Gastroesophageal sphincter (tissue), 4 donors: ENCODE measurements at regions not wholly inside any gene's neighbourhood (a gene's known extent, or its start where the extent isn't known, plus 50 kb on each side); places are given as distances from the start of the nearest gene placed in this dataset.
"Not testable (repeated sequence)": the region's sequence is repeated elsewhere in the genome, so short reads cannot be mapped to it uniquely, and the experiment has no call there.

Source experiments
- ATAC-seq: fragments of 150-250 bp; one replicate; pipeline ENCODE4 v1.9.1; 2016; ENCODE audit warnings: mild to moderate bottlenecking, moderate library complexity
- H3K27ac ChIP-seq, 4 donors: fragments of 200-600 bp; sonication (generic) in 3 of 4; 1 replicate in 3 of 4; 2 replicates in 1 of 4; pipeline ENCODE4 v1.5.1; 2016 to 2019
- H3K27me3 ChIP-seq: fragments of 200-600 bp; sonication (generic); one replicate; pipeline ENCODE4 v1.5.1; 2019
- H3K36me3 ChIP-seq, 2 donors: fragments of 200-600 bp; sonication (generic); one replicate each; pipeline ENCODE4 v1.5.1; 2019; ENCODE audit warnings: control low read depth in 1 of 2
- H3K4me1 ChIP-seq, 3 donors: fragments of 200-600 bp; sonication (generic); 1 replicate in 2 of 3; 2 replicates in 1 of 3; pipeline ENCODE4 v1.5.1; 2016 to 2019; ENCODE audit warnings: control low read depth in 2 of 3
- H3K4me3 ChIP-seq, 2 donors: fragments of 200-600 bp; sonication (generic); one replicate each; pipeline ENCODE4 v1.5.1; 2019; ENCODE audit warnings: mild to moderate bottlenecking in 1 of 2, moderate library complexity in 1 of 2
- H3K9me3 ChIP-seq, 3 donors: fragments of 200-600 bp; sonication (generic); one replicate each; pipeline ENCODE4 v1.5.1; 2017 to 2019; ENCODE audit warnings: control low read depth in 2 of 3
- EP300 ChIP-seq: sonication (generic); formaldehyde crosslinking; IDR thresholded peaks from one replicate; pipeline ENCODE4 v1.6.1; 2017; ENCODE audit warnings: antibody characterized with exemption, mild to moderate bottlenecking
- POLR2A ChIP-seq, 2 donors: fragments of 450-650 bp; IDR thresholded peaks; one replicate each; pipeline ENCODE4 v1.6.1; 2017; ENCODE audit warnings: antibody characterized with exemption in 2 of 2, mild to moderate bottlenecking in 2 of 2, moderate library complexity in 1 of 2
- POLR2AphosphoS5 ChIP-seq: sonication (generic); formaldehyde crosslinking; IDR thresholded peaks from one replicate; pipeline ENCODE4 v1.6.1; 2017; ENCODE audit warnings: antibody characterized with exemption
- WGBS, 2 donors: methylation state at CpG; one replicate each; pipeline ENCODE4 v1.1.5; 2018; ENCODE audit warnings: low coverage in 1 of 2; 5-methylcytosine and 5-hydroxymethylcytosine counted together
- TF ChIP-seq, protein P1 (sequence below), 4 experiments: fragments of 200-600 bp in 2 of 4; fragments of 450-650 bp in 2 of 4; sonication (generic) in 1 of 4; IDR thresholded peaks; one replicate each; pipeline ENCODE4 v1.5.1; 2017 to 2019; ENCODE audit warnings: antibody characterized with exemption in 4 of 4, mild to moderate bottlenecking in 2 of 4, moderate library complexity in 2 of 4

DNA sequence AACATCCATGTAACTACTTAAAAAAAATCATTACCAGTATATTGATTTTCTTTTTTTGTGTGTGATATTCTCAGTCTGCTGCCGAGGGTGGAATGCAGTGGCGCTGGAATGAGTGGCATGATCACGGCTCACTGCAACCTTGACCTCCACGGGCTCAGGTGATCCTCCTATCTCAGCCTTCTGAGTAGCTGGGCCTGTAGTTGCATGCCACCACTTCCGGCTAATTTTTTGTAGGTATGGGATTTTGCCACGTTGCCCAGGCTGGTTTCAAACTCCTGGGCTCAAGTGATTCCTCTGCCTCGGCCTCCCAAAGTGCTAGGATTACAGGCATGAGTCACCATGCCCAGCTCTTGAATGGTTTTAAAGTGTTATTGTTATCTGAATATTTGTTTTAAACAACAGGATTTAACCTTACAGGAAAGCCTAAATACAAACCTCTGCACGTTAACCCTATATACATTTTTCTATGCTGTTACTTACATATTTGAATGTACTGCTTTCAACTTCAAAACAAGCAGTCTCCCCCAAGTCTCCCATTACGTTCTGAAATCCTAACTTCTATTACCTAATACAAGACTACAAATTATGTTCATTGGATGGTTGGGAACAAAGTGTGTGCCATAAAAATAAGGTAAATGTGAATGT lies 61.7 kb downstream of the KPNA2 start:
- TF ChIP-seq, protein P1, sequence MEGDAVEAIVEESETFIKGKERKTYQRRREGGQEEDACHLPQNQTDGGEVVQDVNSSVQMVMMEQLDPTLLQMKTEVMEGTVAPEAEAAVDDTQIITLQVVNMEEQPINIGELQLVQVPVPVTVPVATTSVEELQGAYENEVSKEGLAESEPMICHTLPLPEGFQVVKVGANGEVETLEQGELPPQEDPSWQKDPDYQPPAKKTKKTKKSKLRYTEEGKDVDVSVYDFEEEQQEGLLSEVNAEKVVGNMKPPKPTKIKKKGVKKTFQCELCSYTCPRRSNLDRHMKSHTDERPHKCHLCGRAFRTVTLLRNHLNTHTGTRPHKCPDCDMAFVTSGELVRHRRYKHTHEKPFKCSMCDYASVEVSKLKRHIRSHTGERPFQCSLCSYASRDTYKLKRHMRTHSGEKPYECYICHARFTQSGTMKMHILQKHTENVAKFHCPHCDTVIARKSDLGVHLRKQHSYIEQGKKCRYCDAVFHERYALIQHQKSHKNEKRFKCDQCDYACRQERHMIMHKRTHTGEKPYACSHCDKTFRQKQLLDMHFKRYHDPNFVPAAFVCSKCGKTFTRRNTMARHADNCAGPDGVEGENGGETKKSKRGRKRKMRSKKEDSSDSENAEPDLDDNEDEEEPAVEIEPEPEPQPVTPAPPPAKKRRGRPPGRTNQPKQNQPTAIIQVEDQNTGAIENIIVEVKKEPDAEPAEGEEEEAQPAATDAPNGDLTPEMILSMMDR (IDR thresholded peaks at IDR 0.05) = no peak
- TF ChIP-seq POLR2A (IDR thresholded peaks at IDR 0.05) = no peak
- TF ChIP-seq POLR2AphosphoS5 = no peak
- no peak for TF ChIP-seq EP300
- ATAC-seq = no peak
- no peaks in the 10 kb centered on the region for H3K9me3 ChIP-seq
- no peak overlapping the region for H3K4me3 ChIP-seq
- H3K27me3 ChIP-seq = no peaks in the 10 kb centered on the region
- peaks cover 0 to 6% (median 0%) of the 10 kb centered on the region in 3 donors for H3K4me1 ChIP-seq
- no peaks in the 10 kb centered on the region for H3K36me3 ChIP-seq
- H3K27ac ChIP-seq = no peak overlapping the region
- 65 to 68% methylated on average over 6 to 9 of the region's 9 CpGs for WGBS, 2 donors

DNA sequence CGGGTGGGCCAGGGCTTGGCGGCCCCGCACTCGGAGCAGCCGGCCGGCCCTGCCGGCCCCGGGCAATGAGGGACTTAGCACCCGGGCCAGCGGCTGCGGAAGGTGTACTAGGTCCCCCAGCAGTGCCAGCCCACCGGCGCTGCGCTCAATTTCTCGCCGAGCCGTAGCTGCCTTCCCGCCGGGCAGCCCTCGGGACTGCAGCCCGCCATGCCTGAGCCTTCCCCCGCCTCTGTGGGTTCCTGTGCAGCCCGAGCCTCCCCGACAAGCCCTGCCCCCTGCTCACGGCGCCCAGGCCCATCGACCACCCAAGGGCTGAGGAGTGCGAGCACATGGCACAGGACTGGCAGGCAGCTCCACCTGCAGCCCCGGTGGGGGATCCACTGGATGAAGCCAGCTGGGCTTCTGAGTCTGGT lies 63.8 kb downstream of the KPNA2 start:
- no CpG with 5 or more reads among the region's 29 CpGs for WGBS, 2 donors
- H3K9me3 ChIP-seq, H3K4me3 ChIP-seq, H3K27me3 ChIP-seq, H3K27ac ChIP-seq, ATAC-seq, H3K36me3 ChIP-seq: not testable (repeated sequence)
- peaks cover 0 to 23% (median 6%) of the 10 kb centered on the region in 3 donors for H3K4me1 ChIP-seq

DNA sequence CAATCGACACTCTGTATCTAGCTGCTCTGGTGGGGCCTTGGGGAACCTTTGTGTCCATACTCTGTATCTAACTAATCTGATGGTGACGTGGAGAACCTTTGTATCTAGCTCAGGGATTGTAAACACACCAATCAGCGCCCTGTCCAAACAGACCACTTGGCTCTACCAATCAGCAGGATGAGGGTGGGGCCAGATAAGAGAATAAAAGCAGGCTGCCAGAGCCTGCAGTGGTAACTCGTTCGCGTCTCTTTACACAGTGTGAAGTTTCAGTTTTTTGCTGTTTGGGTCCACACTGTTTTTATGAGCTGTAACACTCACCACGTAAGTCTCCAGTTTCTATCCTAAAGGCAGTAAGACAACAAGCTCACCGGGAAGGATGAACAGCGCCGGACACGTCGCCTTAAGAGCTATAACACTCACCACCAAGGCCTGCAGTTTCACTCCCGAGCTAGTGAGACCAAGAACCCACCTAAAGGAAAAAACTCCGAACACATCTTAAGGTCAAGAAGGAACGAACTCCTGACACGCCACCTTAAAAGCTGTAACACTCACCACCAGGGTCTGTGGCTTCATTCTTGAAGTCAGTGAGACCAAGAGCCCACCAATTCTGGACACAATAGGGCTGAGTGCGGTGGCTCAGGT lies 64.6 kb downstream of the KPNA2 start:
- peak overlapping the region in 2 of 4 donors; percentile 93 to 94 for H3K27ac ChIP-seq
- WGBS, 2 donors = 89 to 92% methylated on average over 7 to 14 of the region's 17 CpGs

DNA sequence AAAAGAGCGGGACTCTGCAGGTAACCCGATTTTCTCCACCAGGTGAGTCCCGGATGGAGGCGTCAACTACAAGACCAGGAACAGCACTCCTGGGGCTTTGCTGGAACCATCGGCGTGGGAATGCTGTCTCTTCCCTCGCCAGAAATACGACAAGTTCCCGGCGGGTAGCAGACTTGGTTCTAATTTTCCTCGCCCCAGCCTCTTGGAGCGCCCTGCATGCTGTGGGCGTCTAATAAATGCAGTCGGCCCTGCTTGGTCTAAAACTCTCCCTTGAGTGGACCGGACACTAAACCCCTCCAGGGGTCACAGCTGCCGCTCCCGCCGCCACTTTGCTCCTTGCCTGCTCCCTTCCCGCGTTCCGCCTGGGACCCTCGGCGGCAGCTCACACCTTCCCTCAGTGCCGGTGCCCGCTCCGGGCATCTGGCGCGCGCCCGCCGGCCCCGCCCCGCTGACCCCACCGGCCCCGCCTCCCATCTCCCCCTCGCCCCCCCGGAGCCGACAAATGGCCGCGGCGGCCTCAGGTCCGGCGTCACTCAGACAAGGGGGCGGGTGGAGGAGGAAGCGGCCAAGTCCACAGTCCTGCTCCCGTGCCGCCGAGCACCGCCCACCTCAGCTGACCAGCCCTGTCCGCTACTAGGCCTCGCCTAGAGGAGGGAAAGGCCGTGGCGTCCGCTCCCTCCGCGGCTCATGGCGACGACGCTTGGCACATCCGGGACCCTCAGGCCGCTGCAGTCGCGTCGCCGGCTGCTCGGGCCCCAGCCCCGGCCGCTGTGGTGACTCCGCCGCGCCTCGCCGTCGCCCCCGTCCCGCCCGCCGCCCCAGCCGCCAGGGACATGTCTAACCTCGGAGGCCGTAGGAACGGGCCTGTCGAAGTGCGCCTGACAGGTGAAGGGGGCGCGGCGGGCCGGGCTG lies 65.8 kb downstream of the KPNA2 start:
- TF ChIP-seq EP300 = no peak
- peak; percentile 81 to 88 for TF ChIP-seq POLR2A (IDR thresholded peaks at IDR 0.05)
- peak; percentile 88 for TF ChIP-seq POLR2AphosphoS5
- TF ChIP-seq, protein P1 (IDR thresholded peaks at IDR 0.05) = peak in 1 of 4 experiments; percentile 29
- Histone ChIP-seq H3K9me3 (no peaks in the 10 kb centered on the region), H3K4me1 (peaks cover 0 to 26% (median 6%) of the 10 kb centered on the region in 3 donors), H3K27ac (peak overlapping the region; percentile 72 to 95 (median 94)), H3K27me3 (no peaks in the 10 kb centered on the region), H3K36me3 (no peaks in the 10 kb centered on the region), H3K4me3 (peak overlapping the region; percentile 74 to 90)
- ATAC-seq = peak; percentile 100
- WGBS, 2 donors = 7 to 10% methylated on average over 15 to 16 of the region's 88 CpGs

More for the DNA sequence above, 64.6 kb downstream of the KPNA2 start:
- Histone ChIP-seq H3K36me3 (no peaks in the 10 kb centered on the region), H3K4me1 (peaks cover 0 to 23% (median 6%) of the 10 kb centered on the region in 3 donors), H3K9me3 (no peaks in the 10 kb centered on the region), H3K27me3 (no peaks in the 10 kb centered on the region), H3K4me3 (no peak overlapping the region)
- ATAC-seq = no peak
- TF ChIP-seq POLR2A (IDR thresholded peaks at IDR 0.05) = no peak
- TF ChIP-seq, protein P1 (IDR thresholded peaks at IDR 0.05) = no peak
- no peak for TF ChIP-seq POLR2AphosphoS5
- no peak for TF ChIP-seq EP300

DNA sequence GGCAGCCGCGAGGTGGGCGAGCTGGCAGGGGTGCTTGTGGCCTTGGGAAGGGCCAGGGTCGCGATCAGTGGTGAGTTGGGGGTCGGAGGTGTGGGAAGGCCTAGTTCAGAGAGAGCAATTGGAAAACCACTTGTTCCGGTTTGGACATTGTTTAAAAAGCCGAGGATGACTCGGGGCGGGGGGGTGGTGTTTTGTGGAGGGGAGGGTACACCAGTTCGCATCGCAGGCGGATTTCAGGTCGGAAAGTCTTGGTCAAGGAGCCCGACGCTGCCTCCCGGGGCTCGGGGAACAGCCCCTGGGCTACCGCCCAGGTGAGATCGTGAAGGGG lies 66.4 kb downstream of the KPNA2 start:
- no peak for TF ChIP-seq EP300
- TF ChIP-seq POLR2AphosphoS5 = no peak
- TF ChIP-seq POLR2A (IDR thresholded peaks at IDR 0.05) = no peak
- TF ChIP-seq, protein P1 (IDR thresholded peaks at IDR 0.05) = no peak
- Histone ChIP-seq H3K9me3 (no peaks in the 10 kb centered on the region), H3K27me3 (no peaks in the 10 kb centered on the region), H3K27ac (peak overlapping the region; percentile 72 to 95 (median 94)), H3K4me3 (peak overlapping the region; percentile 74 to 90), H3K4me1 (peaks cover 0 to 33% (median 6%) of the 10 kb centered on the region in 3 donors), H3K36me3 (no peaks in the 10 kb centered on the region)
- 0% methylated on average over 6 to 10 of the region's 20 CpGs for WGBS, 2 donors
- ATAC-seq = no peak
